HL-60 (cell line): ENCODE measurements at regions not wholly inside any gene's neighbourhood (a gene's known extent, or its start where the extent isn't known, plus 50 kb on each side); places are given as distances from the start of the nearest gene placed in this dataset.

Experiments used
- DNase-seq, 2 experiments: peaks; one replicate each; pipeline ENCODE4 v3.0.0-alpha.2; 2010 to 2020; ENCODE audit warnings: low read depth in 1 of 2, low spot score in 1 of 2
- H3K27ac ChIP-seq: fragments of 250-450 bp; sonication (Bioruptor Pico); replicated peaks from 2 replicates; pipeline ENCODE4 v1.5.1; 2020; ENCODE audit warnings: mild to moderate bottlenecking, moderate library complexity
- H3K27me3 ChIP-seq: fragments of 250-450 bp; sonication (Bioruptor Pico); 2 replicates; pipeline ENCODE4 v1.5.1; 2021; ENCODE audit warnings: mild to moderate bottlenecking, moderate library complexity; ENCODE audit not compliant: insufficient read depth, poor library complexity, severe bottlenecking
- H3K4me3 ChIP-seq: replicated peaks from 2 replicates; pipeline ENCODE4 v1.5.1; 2011; ENCODE audit warnings: mild to moderate bottlenecking, control low read depth, low read length; ENCODE audit not compliant: insufficient read depth
- CTCF ChIP-seq: IDR thresholded peaks from one replicate; pipeline ENCODE4 v1.5.1; 2011; ENCODE audit warnings: low read length, control low read depth, inconsistent platforms; ENCODE audit not compliant: insufficient read depth
- GABPA ChIP-seq: IDR thresholded peaks from 2 replicates; pipeline ENCODE4 v1.6.1; 2012; ENCODE audit warnings: low read depth
- POLR2AphosphoS5 ChIP-seq: IDR thresholded peaks from 2 replicates; pipeline ENCODE4 v1.6.1; 2012; ENCODE audit warnings: low read depth
- REST ChIP-seq: IDR thresholded peaks from 2 replicates; pipeline ENCODE4 v1.6.1; 2012; ENCODE audit warnings: low read depth; ENCODE audit not compliant: insufficient replicate concordance
- SPI1 ChIP-seq: IDR thresholded peaks from 2 replicates; pipeline ENCODE4 v1.6.1; 2012; ENCODE audit warnings: low read depth, mild to moderate bottlenecking, borderline replicate concordance

GRCh38 chr20:52461582-52461981 lies 270.0 kb upstream of the ZFP64 start:
- H3K4me3 ChIP-seq = no peak overlapping the region
- no peak for TF ChIP-seq GABPA
- TF ChIP-seq REST = no peak
- TF ChIP-seq CTCF = no peak
- TF ChIP-seq SPI1 = no peak
- TF ChIP-seq POLR2AphosphoS5 = no peak
- H3K27ac ChIP-seq = no peak overlapping the region
- no peak for DNase-seq
- no peaks in the 10 kb centered on the region for H3K27me3 ChIP-seq

- Histone ChIP-seq H3K27me3 (no peaks in the 10 kb centered on the region), H3K4me3 (no peak overlapping the region), H3K27ac (no peak overlapping the region)
- no peak for DNase-seq
- TF ChIP-seq POLR2AphosphoS5 (no peak), REST (no peak), SPI1 (no peak), GABPA (no peak), CTCF (no peak)
Observed at GRCh38 chr20:52459150-52459549, 267.6 kb upstream of the ZFP64 start.

GRCh38 chr20:52457826-52458225 lies 266.2 kb upstream of the ZFP64 start:
- DNase-seq = no peak
- H3K4me3 ChIP-seq = no peak overlapping the region
- H3K27me3 ChIP-seq = no peaks in the 10 kb centered on the region
- TF ChIP-seq POLR2AphosphoS5 = no peak
- no peak for TF ChIP-seq REST
- TF ChIP-seq CTCF = no peak
- no peak for TF ChIP-seq SPI1
- no peak for TF ChIP-seq GABPA
- H3K27ac ChIP-seq = no peak overlapping the region
